ENCODE measurements at regions not wholly inside any gene's neighbourhood (a gene's known extent, or its start where the extent isn't known, plus 50 kb on each side); places are given as distances from the start of the nearest gene placed in this dataset.
A peak's percentile ranks its signal among the peaks of the same experiment; 100 is the strongest.

GRCh38 chr9:89999176-89999533 lies 394.3 kb downstream of the GADD45G start:
- Histone ChIP-seq H3K4me3 (no peak overlapping the region), H3K27me3 (no peaks in the 10 kb centered on the region), H3K27ac (peak overlapping the region; percentile 96), H3K9me3 (ENCODE audit: low read depth) (no peaks in the 10 kb centered on the region), H3K36me3 (no peaks in the 10 kb centered on the region), H3K4me1 (ENCODE audit: low read depth) (peaks cover 51% of the 10 kb centered on the region)
- no peak for DNase-seq (ENCODE audit: low read depth in 1 of 2, low spot score in 1 of 2)
- no peak for TF ChIP-seq CTCF (IDR thresholded peaks at IDR 0.05; ENCODE audit: low read depth, low read length)

GRCh38 chr9:89999534-90000370 lies 394.9 kb downstream of the GADD45G start:
- no peak for TF ChIP-seq CTCF (IDR thresholded peaks at IDR 0.05; ENCODE audit: low read depth, low read length)
- Histone ChIP-seq H3K27me3 (no peaks in the 10 kb centered on the region), H3K4me1 (ENCODE audit: low read depth) (peaks cover 45% of the 10 kb centered on the region), H3K36me3 (no peaks in the 10 kb centered on the region), H3K4me3 (no peak overlapping the region), H3K27ac (peak overlapping the region; percentile 96), H3K9me3 (ENCODE audit: low read depth) (no peaks in the 10 kb centered on the region)
- DNase-seq (ENCODE audit: low read depth in 1 of 2, low spot score in 1 of 2): peak; percentile 44 to 88

- peak in 1 of 2 donors; percentile 25 for DNase-seq (ENCODE audit: low read depth in 1 of 2, low spot score in 1 of 2)
- peak overlapping the region; percentile 96 for H3K27ac ChIP-seq
- TF ChIP-seq CTCF (IDR thresholded peaks at IDR 0.05; ENCODE audit: low read depth, low read length): no peak
- H3K4me3 ChIP-seq: no peak overlapping the region
- peaks cover 41% of the 10 kb centered on the region for H3K4me1 ChIP-seq (ENCODE audit: low read depth)
- H3K27me3 ChIP-seq: no peaks in the 10 kb centered on the region
- H3K36me3 ChIP-seq: no peaks in the 10 kb centered on the region
- no peaks in the 10 kb centered on the region for H3K9me3 ChIP-seq (ENCODE audit: low read depth)
Measured at GRCh38 chr9:90000925-90001324, 396.1 kb downstream of the GADD45G start.

- no peaks in the 10 kb centered on the region for H3K9me3 ChIP-seq (ENCODE audit: low read depth)
Measured at GRCh38 chr9:90001747-90002146, 396.9 kb downstream of the GADD45G start.

More at GRCh38 chr9:90001747-90002146, 396.9 kb downstream of the GADD45G start:
- Histone ChIP-seq H3K36me3 (no peaks in the 10 kb centered on the region), H3K4me1 (ENCODE audit: low read depth) (peaks cover 41% of the 10 kb centered on the region), H3K27me3 (no peaks in the 10 kb centered on the region), H3K4me3 (no peak overlapping the region), H3K27ac (peak overlapping the region; percentile 96)
- no peak for TF ChIP-seq CTCF (IDR thresholded peaks at IDR 0.05; ENCODE audit: low read depth, low read length)
- no peak for DNase-seq (ENCODE audit: low read depth in 1 of 2, low spot score in 1 of 2)

All from cardiac muscle cell (in vitro differentiated cells and primary cell).